Erythroblast (primary cell): ENCODE measurements at regions not wholly inside any gene's neighbourhood (a gene's known extent, or its start where the extent isn't known, plus 50 kb on each side); places are given as distances from the start of the nearest gene placed in this dataset.

Experiments
- GATA1 ChIP-seq: IDR thresholded peaks from 2 replicates; pipeline ENCODE4 v1.6.1; 2011; ENCODE audit warnings: low read depth, mild to moderate bottlenecking, control low read depth, low read length, moderate library complexity
- POLR2A ChIP-seq: IDR thresholded peaks from 2 replicates; pipeline ENCODE4 v1.6.1; 2011; ENCODE audit warnings: mild to moderate bottlenecking, low read length

DNA sequence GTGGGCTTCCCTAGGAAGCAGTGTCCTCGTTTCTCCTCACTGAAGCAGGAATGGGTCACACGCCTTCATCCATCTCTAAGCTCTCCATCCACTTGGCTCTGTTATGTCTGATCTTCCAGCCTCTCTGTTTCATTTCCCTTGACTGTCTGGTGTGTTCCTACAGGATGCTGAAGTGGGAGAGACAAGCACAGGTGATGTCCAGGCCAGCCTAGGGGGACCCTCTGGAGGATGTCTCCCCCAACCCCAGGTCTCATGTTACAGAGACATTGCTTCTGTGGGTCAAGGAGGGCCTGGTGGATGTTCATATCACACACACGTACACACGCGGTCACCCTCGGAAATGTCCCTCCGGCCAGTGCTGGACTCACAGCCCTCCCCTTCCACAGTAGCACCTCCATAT is 229.9 kb downstream of the CDC5L start:
- TF ChIP-seq POLR2A (no peak), GATA1 (no peak)
